Osteocyte (in vitro differentiated cells): ENCODE measurements at regions not wholly inside any gene's neighbourhood (a gene's known extent, or its start where the extent isn't known, plus 50 kb on each side); places are given as distances from the start of the nearest gene placed in this dataset.

Experiments
- DNase-seq: peaks from one replicate; pipeline ENCODE4 v3.0.0; 2021; ENCODE audit warnings: mixed read lengths; ENCODE audit not compliant: unreplicated experiment; ENCODE audit errors: extremely low spot score
- H3K27ac Mint-ChIP-seq: one replicate; pipeline ENCODE4 v1.8.0; 2021; ENCODE audit warnings: mild to moderate bottlenecking, mixed read lengths; ENCODE audit not compliant: unreplicated experiment
- H3K27me3 Mint-ChIP-seq: one replicate; pipeline ENCODE4 v1.8.0; 2021; ENCODE audit warnings: mixed read lengths; ENCODE audit not compliant: unreplicated experiment
- H3K36me3 Mint-ChIP-seq: one replicate; pipeline ENCODE4 v1.8.0; 2021; ENCODE audit warnings: mixed read lengths; ENCODE audit not compliant: unreplicated experiment
- H3K4me1 Mint-ChIP-seq: one replicate; pipeline ENCODE4 v1.8.0; 2021; ENCODE audit warnings: mixed read lengths; ENCODE audit not compliant: unreplicated experiment
- H3K4me3 Mint-ChIP-seq: one replicate; pipeline ENCODE4 v1.8.0; 2021; ENCODE audit warnings: mild to moderate bottlenecking, moderate library complexity, mixed read lengths; ENCODE audit not compliant: unreplicated experiment
- H3K9me3 Mint-ChIP-seq: one replicate; pipeline ENCODE4 v1.8.0; 2021; ENCODE audit warnings: mixed read lengths; ENCODE audit not compliant: unreplicated experiment
- TF ChIP-seq, protein P1 (sequence below): fragments of 200-600 bp; sonication (generic); IDR thresholded peaks from 2 replicates; pipeline ENCODE4 v1.5.0; 2021; ENCODE audit warnings: antibody characterized with exemption, mild to moderate bottlenecking, moderate library complexity

DNA sequence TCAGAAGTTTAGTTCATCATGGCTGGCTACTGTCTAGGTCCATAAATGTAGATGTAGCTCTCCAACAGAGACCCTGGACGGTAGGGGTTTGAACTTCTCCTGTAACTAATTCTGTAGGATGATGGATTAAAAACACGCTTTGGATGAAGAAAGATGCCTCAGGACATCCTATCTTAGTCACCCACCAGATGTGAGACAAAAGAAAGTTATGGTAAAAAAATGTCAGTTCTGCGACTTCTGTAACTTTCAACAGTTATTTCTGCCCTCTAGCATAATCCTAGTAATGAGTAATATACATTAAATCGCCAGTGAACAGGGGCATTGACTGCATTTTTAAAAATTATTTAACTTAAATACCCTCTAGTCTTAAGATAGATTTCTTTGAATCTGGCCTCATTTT is 210.1 kb upstream of the LRATD1 start:
- Mint-ChIP-seq H3K27me3 (no peaks in the 10 kb centered on the region), H3K4me3 (no peak overlapping the region), H3K36me3 (no peaks in the 10 kb centered on the region), H3K27ac (no peak overlapping the region), H3K4me1 (no peaks in the 10 kb centered on the region), H3K9me3 (peaks cover 26% of the 10 kb centered on the region)
- DNase-seq, result no peak
- TF ChIP-seq, protein P1, sequence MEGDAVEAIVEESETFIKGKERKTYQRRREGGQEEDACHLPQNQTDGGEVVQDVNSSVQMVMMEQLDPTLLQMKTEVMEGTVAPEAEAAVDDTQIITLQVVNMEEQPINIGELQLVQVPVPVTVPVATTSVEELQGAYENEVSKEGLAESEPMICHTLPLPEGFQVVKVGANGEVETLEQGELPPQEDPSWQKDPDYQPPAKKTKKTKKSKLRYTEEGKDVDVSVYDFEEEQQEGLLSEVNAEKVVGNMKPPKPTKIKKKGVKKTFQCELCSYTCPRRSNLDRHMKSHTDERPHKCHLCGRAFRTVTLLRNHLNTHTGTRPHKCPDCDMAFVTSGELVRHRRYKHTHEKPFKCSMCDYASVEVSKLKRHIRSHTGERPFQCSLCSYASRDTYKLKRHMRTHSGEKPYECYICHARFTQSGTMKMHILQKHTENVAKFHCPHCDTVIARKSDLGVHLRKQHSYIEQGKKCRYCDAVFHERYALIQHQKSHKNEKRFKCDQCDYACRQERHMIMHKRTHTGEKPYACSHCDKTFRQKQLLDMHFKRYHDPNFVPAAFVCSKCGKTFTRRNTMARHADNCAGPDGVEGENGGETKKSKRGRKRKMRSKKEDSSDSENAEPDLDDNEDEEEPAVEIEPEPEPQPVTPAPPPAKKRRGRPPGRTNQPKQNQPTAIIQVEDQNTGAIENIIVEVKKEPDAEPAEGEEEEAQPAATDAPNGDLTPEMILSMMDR, result no peak

DNA sequence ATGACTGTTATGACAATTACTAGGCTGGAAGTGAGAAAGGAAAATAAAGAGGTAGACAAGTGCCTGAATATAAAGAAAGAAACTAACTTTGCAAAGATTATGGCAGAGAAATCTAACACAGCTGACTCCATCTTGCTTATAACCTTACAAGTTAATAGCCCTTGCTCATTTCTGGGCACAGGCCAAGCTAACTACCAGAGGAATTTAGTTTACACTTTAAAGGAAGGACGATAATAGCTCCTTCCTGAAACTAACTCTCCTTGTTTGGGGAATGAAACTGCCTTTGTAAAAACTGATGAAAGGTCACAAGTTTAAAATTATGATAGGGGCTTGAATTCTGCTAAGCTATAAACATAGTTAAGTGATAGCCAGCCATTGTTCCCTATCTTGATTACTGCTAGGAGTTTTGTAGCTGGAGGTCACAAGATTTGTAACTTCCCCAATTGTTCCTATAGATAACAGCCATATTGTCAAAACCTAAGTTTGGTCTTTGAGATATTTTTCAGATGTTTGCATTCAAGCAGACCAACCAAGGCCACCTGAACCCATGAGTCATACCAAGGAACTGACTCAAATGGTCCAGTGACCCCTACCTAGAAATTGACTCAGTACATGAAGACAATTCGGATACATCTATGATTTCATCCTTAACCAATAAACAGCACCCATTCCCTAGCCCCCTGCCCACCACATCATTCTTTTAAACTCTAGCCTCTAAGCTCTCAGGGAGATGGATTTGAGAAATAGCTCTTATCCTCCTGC is 209.2 kb upstream of the LRATD1 start:
- no peaks in the 10 kb centered on the region for H3K36me3 Mint-ChIP-seq
- no peak overlapping the region for H3K27ac Mint-ChIP-seq
- no peaks in the 10 kb centered on the region for H3K4me1 Mint-ChIP-seq
- H3K27me3 Mint-ChIP-seq, result no peaks in the 10 kb centered on the region
- H3K9me3 Mint-ChIP-seq, result peaks cover 19% of the 10 kb centered on the region
- TF ChIP-seq, protein P1, result no peak
- no peak for DNase-seq
- H3K4me3 Mint-ChIP-seq, result no peak overlapping the region

DNA sequence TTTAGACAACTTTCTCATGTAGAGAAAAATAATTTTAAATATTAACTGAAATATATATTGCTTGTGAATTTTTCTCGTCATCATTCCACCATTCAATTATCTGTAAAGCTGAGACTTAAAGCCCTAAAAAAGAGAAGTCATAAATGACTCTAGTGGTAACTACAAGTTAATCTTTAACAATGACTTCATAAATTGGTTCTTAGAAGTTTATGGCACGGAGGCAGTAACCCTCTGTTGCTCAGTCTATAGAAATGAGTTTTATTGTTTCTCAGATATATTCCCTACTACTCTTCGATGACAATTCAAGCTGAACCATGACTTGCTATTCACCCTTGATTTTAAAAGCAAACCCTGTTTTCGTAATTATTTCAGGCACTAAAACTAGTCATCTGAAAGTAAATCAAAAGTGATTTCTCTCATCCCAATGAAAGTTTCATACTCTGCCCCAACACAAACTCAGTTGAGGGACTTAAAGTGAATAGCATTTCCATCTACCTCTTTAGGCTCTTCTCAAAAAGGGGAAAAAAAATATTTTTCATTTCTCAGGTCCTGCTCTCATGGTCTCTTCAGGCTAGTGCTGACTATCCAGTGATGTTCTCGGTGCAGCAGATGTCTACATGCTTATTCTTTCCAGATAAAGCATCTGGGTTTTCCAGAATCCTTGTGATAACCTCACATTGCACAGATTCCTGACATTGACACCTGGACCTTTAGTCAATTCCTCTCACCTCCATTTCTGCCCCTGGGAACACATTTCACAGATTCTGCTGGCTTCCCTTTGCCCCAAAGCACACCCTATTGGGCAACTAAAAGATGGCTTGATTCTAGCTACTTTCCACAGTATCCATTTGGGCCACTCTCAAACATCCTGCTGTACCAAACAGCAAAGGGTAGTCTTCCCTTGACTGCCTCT is 207.8 kb upstream of the LRATD1 start:
- no peak for DNase-seq
- TF ChIP-seq, protein P1, result no peak
- no peak overlapping the region for H3K4me3 Mint-ChIP-seq
- H3K27me3 Mint-ChIP-seq, result no peaks in the 10 kb centered on the region
- no peak overlapping the region for H3K27ac Mint-ChIP-seq
- H3K36me3 Mint-ChIP-seq, result no peaks in the 10 kb centered on the region
- no peaks in the 10 kb centered on the region for H3K4me1 Mint-ChIP-seq
- H3K9me3 Mint-ChIP-seq, result peaks cover 23% of the 10 kb centered on the region

- H3K36me3 Mint-ChIP-seq, result no peaks in the 10 kb centered on the region
- H3K27me3 Mint-ChIP-seq, result no peaks in the 10 kb centered on the region
- H3K9me3 Mint-ChIP-seq, result peaks cover 23% of the 10 kb centered on the region
- no peaks in the 10 kb centered on the region for H3K4me1 Mint-ChIP-seq
- DNase-seq, result no peak
- TF ChIP-seq, protein P1, result no peak
- no peak overlapping the region for H3K4me3 Mint-ChIP-seq
- H3K27ac Mint-ChIP-seq, result no peak overlapping the region
These were observed 206.6 kb upstream of the LRATD1 start for GRCh38 chr2:14425869-14426268.

GRCh38 chr2:14428056-14428455 is 204.5 kb upstream of the LRATD1 start:
- no peak for DNase-seq
- Mint-ChIP-seq H3K27me3 (no peaks in the 10 kb centered on the region), H3K27ac (no peak overlapping the region), H3K4me1 (no peaks in the 10 kb centered on the region), H3K36me3 (no peaks in the 10 kb centered on the region), H3K4me3 (no peak overlapping the region), H3K9me3 (peaks cover 20% of the 10 kb centered on the region)
- TF ChIP-seq, protein P1, result no peak
